Muscle layer of duodenum (tissue), 2 donors: ENCODE measurements at regions not wholly inside any gene's neighbourhood (a gene's known extent, or its start where the extent isn't known, plus 50 kb on each side); places are given as distances from the start of the nearest gene placed in this dataset.

Experiments used
- H3K27ac ChIP-seq: one replicate; pipeline ENCODE4 v1.7.0; 2013; ENCODE audit warnings: mild to moderate bottlenecking, low read length
- H3K27me3 ChIP-seq: one replicate; pipeline ENCODE4 v1.7.0; 2013; ENCODE audit warnings: low read depth, mild to moderate bottlenecking, control low read depth, low read length
- H3K36me3 ChIP-seq, 2 donors: one replicate each; pipeline ENCODE4 v1.7.0; 2013; ENCODE audit warnings: low read length in 2 of 2, control low read depth in 1 of 2, mild to moderate bottlenecking in 1 of 2; ENCODE audit not compliant: insufficient read depth in 2 of 2, control insufficient read depth in 1 of 2
- H3K4me1 ChIP-seq, 2 donors: one replicate each; pipeline ENCODE4 v1.7.0; 2013; ENCODE audit warnings: low read length in 2 of 2, mild to moderate bottlenecking in 2 of 2, control low read depth in 1 of 2, moderate library complexity in 1 of 2; ENCODE audit not compliant: insufficient read depth in 2 of 2, control insufficient read depth in 1 of 2
- H3K4me3 ChIP-seq, 2 donors: one replicate each; pipeline ENCODE4 v1.7.0; 2013; ENCODE audit warnings: low read length in 2 of 2, low read depth in 1 of 2, mild to moderate bottlenecking in 1 of 2
- H3K9me3 ChIP-seq, 2 donors: one replicate each; pipeline ENCODE4 v1.7.0; 2013; ENCODE audit warnings: low read length in 2 of 2, control low read depth in 1 of 2, mild to moderate bottlenecking in 1 of 2; ENCODE audit not compliant: control insufficient read depth in 1 of 2
- donor health status: healthy.

DNA sequence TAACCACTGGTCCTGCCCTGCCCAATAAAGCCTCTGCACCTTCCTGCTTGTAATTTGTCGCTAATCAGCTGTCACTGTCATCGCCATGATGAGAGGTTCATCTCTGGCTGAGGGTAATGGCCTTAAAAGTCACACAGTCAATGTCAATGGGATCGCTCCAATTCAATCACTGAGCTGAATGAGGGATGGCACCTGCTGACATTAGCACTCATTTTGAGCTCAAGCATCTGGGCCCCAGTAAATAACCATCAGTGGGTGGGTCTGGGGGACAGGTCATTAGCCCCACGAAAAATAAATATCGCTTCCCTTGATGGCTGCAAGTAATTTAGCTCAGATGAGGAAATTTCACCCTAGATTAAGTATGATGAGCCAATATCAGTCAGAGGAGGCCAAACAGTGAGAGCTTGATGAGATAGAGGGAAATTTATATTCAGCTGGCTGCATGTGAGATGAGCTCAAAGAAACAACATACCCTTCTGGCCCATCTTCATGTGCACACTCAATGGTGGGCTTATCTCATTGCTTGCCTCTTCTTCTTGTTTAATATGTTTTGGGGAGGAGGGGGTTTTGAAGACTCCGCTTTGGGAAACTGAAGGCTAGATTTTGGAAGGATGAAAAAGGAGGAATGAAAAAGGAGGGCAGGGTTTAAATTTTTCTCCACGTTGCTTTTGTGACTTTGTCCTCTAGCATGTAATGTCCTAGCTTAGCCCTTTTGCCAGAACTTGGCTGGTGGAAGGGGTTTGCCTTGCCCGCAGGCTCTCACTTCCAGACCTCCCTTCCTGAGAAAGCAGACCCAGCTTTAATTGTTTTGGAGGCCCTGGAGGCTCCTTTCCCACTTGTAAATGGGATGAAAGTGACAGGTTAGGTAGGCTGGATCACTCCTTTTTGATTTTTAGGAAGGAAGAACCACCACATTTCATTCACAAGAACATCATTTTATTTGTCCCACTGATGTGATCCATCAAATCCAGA is 84.8 kb upstream of the PAQR3 start:
- Histone ChIP-seq H3K4me1 (no peaks in the 10 kb centered on the region), H3K27ac (no peak overlapping the region), H3K9me3 (no peaks in the 10 kb centered on the region), H3K4me3 (no peak overlapping the region), H3K36me3 (no peaks in the 10 kb centered on the region), H3K27me3 (no peaks in the 10 kb centered on the region)

DNA sequence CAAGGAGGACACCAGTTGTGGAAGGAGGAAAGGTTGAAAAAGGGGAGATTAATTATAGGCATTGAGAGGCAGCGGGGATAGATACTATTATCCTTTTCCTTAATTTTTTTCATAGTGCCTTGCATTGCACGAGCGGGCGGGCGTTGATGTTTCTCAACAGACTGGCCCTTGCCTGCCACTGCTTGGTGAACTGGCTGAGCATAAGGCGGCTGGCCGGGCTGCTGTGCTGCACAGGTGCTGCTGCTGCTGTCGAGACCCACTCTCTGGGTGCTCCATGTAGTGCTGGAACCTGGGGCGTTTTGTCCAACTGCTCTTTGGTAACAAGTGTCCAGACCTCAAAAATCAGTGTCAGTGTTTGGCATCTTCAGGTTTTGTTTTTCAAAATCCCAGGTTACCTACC is 83.3 kb upstream of the PAQR3 start:
- Histone ChIP-seq H3K27ac (no peak overlapping the region), H3K4me1 (no peaks in the 10 kb centered on the region), H3K9me3 (no peaks in the 10 kb centered on the region), H3K36me3 (no peaks in the 10 kb centered on the region), H3K4me3 (no peak overlapping the region), H3K27me3 (no peaks in the 10 kb centered on the region)

DNA sequence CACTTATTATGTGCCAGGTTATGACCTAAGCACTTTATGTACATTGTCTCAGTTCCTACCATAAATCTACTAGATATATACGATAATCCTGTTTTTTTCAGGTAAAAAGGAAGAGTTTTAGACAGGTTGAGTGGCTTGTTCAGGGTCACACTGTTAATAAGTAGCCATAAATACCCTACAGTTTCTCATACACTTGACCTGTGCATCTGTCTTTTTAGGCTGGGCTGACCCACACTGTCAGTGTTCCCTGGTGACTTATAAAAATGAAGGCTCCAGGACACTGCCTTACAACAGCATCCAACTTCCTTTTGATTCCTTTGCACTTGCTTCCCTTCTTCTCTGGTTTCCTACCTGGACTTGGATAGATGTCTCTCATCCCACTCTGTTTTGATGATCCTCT is 78.2 kb upstream of the PAQR3 start:
- no peaks in the 10 kb centered on the region for H3K9me3 ChIP-seq
- H3K27me3 ChIP-seq: no peaks in the 10 kb centered on the region
- no peak overlapping the region for H3K4me3 ChIP-seq
- H3K27ac ChIP-seq: no peak overlapping the region
- H3K36me3 ChIP-seq: no peaks in the 10 kb centered on the region
- H3K4me1 ChIP-seq: no peaks in the 10 kb centered on the region

DNA sequence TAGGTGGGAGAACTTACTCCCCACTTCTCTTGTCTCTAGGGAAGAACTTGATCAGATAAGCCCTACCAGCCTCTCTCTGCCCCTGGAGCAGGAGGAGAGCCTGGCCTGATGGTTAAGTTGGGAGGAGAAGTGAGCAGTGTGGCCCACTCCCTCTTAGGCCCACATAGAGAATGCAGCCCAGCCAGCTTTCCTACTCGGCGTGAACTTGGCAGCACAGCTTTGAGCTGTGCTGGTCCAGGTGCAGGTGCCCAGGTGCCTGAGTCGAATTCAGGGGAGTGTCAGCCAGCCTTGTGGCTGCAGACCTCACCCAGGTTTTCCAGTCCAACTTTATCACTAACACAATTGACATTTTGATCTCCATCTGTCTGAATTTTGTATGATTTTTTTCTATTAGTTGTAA is 77.6 kb upstream of the PAQR3 start:
- H3K4me3 ChIP-seq: no peak overlapping the region
- H3K9me3 ChIP-seq: no peaks in the 10 kb centered on the region
- H3K27me3 ChIP-seq: no peaks in the 10 kb centered on the region
- no peak overlapping the region for H3K27ac ChIP-seq
- H3K4me1 ChIP-seq: no peaks in the 10 kb centered on the region
- H3K36me3 ChIP-seq: no peaks in the 10 kb centered on the region

DNA sequence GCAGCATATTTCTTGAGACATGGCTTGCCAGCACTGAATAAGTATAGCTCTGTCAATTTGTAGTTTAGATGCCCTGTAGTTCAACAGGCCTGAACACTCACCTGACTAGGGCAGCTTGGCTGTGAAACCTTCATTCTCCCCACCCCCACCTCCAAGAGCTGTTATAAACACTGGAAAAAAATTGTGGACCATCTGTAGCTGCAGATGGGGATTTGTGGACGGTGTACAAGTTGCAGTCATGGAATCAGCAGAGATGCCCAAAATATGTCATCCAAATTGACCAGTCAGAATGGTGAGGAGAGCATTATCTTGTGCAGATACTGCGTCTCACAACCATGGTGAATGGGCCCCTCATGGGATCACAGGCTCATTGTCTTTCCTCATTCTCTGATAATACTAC is 76.2 kb upstream of the PAQR3 start:
- Histone ChIP-seq H3K36me3 (no peaks in the 10 kb centered on the region), H3K27ac (no peak overlapping the region), H3K4me3 (no peak overlapping the region), H3K4me1 (no peaks in the 10 kb centered on the region), H3K27me3 (no peaks in the 10 kb centered on the region), H3K9me3 (no peaks in the 10 kb centered on the region)

DNA sequence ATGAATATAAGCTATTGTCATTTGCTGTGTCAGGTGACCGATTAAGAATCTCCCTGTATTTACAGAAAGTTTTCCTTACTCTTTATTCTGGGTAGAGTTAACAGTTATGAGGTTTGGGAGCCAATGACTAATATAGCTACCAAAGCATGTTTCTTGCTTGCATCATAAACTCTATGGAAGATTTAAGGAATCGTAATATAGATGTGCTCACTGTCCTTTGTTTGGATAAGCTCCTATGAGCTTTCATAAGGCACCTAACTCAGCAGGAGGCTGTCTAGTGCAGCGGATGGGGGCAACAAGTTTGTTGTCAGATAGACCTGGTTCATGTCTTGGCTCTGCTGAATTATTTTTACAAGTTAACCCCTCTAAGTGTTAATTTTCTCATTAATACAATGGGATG is 75.0 kb upstream of the PAQR3 start:
- Histone ChIP-seq H3K9me3 (no peaks in the 10 kb centered on the region), H3K4me1 (no peaks in the 10 kb centered on the region), H3K27me3 (no peaks in the 10 kb centered on the region), H3K27ac (no peak overlapping the region), H3K36me3 (no peaks in the 10 kb centered on the region), H3K4me3 (no peak overlapping the region)

DNA sequence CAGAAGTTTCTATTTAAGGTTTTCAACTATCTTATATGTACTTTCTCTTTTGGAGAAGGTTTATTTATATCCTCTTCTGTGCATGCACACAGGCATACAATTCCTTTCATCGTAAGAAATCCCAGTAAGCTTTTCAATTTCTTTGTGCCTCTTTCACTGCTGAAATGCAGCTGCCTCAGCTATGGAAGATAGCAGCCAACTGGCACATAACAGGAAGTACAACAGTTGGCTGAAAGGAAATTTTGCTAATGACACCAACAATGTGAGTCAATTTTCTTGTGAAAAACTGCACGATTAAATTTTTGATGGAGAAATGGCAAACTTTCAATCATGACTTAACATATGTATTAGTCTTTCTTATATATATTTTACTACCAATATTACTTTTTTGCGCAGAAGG is 74.5 kb upstream of the PAQR3 start:
- Histone ChIP-seq H3K27ac (no peak overlapping the region), H3K36me3 (no peaks in the 10 kb centered on the region), H3K27me3 (no peaks in the 10 kb centered on the region)

DNA sequence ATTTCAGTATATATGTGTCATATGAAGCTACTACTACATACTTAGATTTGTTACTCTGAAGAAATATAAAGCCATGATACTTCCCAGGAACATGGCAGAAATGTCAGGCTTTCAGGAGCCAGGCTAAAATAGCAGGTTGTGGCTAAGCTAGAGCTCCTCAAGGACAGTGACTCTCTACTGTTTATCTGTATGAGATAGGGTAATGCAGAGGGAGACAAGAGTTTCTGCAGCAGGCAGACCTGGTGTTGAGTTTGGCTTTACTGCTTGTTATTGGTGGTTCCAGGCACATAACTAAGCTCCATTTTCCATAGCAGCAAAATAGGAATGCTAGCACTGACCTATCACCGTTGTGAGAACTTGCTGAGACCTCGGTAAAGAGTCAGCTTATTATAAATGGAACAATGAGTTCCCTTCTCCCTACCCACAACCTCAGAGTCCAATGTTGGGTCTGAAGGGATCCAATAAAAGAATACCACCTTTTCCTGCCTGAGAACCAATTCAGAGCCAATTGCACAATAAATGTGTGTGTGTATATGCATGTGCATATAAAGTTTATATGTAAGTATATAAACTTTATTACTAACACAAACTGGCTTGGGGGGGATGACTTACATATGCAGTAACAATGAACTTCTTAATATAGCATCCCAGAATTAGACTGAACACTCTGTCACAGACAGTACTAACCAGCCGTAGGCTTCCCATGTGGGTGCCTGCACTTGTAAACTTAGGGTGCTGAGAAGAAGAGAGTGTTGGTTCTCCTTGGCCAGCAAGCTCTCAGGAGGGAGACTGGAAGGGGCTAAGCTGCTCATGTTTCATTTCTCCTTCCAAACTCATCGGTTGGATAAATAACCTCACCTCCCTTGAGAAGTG is 51.9 kb upstream of the PAQR3 start:
- no peak overlapping the region for H3K4me3 ChIP-seq
- no peaks in the 10 kb centered on the region for H3K27me3 ChIP-seq
- no peaks in the 10 kb centered on the region for H3K9me3 ChIP-seq
- no peak overlapping the region for H3K27ac ChIP-seq
- no peaks in the 10 kb centered on the region for H3K36me3 ChIP-seq
- H3K4me1 ChIP-seq: no peaks in the 10 kb centered on the region

More for the DNA sequence above, 74.5 kb upstream of the PAQR3 start:
- H3K4me3 ChIP-seq: no peak overlapping the region
- H3K9me3 ChIP-seq: no peaks in the 10 kb centered on the region
- no peaks in the 10 kb centered on the region for H3K4me1 ChIP-seq

DNA sequence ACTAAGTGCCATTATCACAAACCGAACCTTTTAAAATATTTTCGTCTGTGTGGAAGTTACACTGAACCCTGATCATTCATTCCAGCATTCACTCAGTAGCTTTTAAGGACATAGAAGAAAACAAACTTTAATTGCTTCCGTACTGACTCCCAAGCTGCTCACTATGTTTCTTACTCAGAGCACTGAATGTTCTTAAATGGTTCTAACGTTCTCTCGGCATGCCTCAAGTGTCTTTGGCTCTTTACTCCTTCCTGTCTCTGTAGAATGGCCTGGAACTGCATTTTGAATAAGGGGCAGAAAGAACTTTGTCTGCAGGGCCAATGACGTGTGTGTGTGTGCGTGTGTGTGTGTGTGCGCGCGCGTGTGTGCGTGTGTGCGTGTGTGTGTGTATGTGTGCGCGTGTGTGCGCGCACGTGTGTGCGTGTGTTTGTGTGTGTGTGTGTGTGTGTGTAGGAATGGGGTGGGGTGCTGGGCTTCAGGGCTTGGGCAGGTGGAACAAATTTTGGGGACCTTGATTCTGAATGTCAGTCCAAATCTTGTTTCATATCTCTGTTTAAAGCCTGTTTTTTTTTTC is 50.5 kb upstream of the PAQR3 start:
- Histone ChIP-seq H3K9me3 (no peaks in the 10 kb centered on the region), H3K4me3 (no peak overlapping the region)

More for the DNA sequence above, 50.5 kb upstream of the PAQR3 start:
- Histone ChIP-seq H3K27ac (no peak overlapping the region), H3K36me3 (no peaks in the 10 kb centered on the region), H3K27me3 (no peaks in the 10 kb centered on the region), H3K4me1 (no peaks in the 10 kb centered on the region)
